PC-9 (cell line): ENCODE measurements at regions not wholly inside any gene's neighbourhood (a gene's known extent, or its start where the extent isn't known, plus 50 kb on each side); places are given as distances from the start of the nearest gene placed in this dataset.

Experiments used
- EZH2 ChIP-seq: fragments of 200-600 bp; sonication (generic); IDR thresholded peaks from 2 replicates; pipeline ENCODE4 v1.8.0; 2017; ENCODE audit warnings: antibody characterized with exemption, low read depth
- TF ChIP-seq, protein P1 (sequence below): fragments of 200-600 bp; sonication (generic); conservative IDR thresholded peaks from 2 replicates; pipeline ENCODE4 v1.6.1; 2017; ENCODE audit warnings: mixed run types, antibody characterized with exemption, mild to moderate bottlenecking, moderate library complexity

DNA sequence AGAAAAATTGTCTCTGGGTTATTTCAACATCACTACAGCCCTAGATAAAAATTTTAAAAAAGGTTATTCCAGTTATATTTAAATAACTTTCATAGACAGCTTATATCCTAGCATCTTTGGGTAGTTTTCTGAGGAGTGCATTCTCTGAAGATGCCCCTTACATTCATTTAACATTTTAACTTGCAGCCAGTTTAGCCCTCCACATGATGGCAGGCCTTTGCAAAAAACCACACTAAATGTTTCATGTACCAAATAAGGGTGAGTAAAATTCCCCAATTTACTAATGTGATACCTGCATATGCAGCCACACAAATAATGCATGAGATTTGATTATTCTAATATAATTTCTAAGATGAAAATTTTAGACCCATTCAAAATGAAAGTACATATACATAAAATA lies 108.4 kb upstream of the ZWINT start:
- TF ChIP-seq, protein P1, sequence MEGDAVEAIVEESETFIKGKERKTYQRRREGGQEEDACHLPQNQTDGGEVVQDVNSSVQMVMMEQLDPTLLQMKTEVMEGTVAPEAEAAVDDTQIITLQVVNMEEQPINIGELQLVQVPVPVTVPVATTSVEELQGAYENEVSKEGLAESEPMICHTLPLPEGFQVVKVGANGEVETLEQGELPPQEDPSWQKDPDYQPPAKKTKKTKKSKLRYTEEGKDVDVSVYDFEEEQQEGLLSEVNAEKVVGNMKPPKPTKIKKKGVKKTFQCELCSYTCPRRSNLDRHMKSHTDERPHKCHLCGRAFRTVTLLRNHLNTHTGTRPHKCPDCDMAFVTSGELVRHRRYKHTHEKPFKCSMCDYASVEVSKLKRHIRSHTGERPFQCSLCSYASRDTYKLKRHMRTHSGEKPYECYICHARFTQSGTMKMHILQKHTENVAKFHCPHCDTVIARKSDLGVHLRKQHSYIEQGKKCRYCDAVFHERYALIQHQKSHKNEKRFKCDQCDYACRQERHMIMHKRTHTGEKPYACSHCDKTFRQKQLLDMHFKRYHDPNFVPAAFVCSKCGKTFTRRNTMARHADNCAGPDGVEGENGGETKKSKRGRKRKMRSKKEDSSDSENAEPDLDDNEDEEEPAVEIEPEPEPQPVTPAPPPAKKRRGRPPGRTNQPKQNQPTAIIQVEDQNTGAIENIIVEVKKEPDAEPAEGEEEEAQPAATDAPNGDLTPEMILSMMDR, result no peak
- TF ChIP-seq EZH2, result no peak
